Fibroblast of skin of left biceps (primary cell): ENCODE measurements at regions not wholly inside any gene's neighbourhood (a gene's known extent, or its start where the extent isn't known, plus 50 kb on each side); places are given as distances from the start of the nearest gene placed in this dataset.
"Not testable (repeated sequence)": the region's sequence is repeated elsewhere in the genome, so short reads cannot be mapped to it uniquely, and the experiment has no call there.

Experiments
- DNase-seq, 2 experiments: peaks; one replicate each; pipeline ENCODE4 v3.0.0-alpha.2; 2013; ENCODE audit warnings: low read depth in 2 of 2

DNA sequence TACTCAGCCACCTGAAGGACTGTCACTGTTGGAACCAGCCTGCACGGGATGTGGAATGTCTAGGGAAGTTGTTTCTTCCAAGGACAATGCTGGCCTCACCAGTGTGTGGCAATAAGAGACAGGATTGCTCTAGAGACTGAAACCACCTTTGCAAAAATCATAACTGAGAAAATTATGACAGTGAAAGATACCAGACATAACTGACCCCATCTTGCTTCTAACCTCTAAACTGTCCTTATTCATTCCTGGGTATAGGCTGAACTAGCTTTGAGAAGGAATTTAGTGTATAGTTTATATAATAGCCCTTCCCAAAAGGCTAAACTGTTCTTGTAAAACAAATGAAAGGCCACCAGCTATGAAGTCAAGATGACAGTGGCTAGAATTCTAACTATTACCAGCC, 83.6 kb downstream of the IER5 start:
- no peak for DNase-seq

DNA sequence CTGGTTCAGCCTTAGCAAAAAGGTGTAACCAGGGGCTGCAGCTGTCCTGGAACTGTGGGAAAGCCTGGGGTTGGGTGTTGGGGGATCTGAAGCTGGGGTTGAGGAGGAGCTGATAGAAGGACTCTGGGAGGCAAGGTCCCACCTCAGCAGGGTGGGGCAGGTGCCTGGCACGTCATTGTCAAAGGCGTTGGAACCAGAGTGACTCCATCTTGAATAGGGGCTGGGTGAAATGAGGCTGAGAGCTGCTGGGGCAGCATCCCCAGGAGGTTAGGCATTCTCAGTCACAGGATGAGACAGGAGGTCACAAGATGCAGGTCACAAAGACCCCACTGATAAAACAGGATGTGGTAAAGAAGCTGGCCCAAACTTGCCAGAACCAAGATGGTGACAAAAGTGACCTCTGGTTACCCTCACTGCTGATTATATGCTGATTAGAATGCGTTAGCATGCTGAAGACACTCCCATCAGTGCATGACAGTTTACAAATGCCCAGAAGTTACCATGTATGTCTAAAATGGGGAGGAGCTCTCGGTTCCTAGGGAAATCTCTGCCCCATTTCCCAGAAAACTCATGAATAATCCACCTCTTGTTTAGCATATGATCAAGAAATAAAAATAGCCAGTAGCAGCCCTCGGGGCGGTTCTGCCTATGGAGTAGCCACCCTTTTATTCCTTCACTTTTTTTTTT, 85.4 kb downstream of the IER5 start:
- no peak for DNase-seq

- DNase-seq = no peak
Measured at GRCh38 chr1:181174861-181175260, 86.4 kb downstream of the IER5 start.

GRCh38 chr1:181175356-181175910, 86.9 kb downstream of the IER5 start:
- DNase-seq = no peak

DNA sequence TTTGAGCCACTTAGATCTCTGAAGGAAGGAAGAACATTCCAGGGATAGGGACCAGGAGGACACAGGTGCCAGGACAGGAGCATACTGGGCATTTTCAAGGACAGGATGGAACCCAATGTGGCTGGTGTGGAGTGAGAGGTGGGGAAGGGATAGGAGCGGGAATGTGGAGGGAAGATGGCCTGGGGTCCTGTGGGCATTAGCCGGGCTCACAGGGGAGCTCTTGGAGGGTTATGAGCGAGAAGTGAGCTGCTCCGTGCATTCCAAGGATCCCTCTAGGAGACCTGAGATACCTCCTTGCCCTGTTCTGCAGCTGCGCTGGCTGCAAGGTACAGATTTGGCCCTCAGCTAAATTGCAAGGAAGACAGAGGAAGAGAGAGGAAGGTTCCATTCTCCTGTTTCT, 87.5 kb downstream of the IER5 start:
- DNase-seq = no peak

- no peak for DNase-seq
Measured at GRCh38 chr1:181178241-181178879, 89.9 kb downstream of the IER5 start.

DNA sequence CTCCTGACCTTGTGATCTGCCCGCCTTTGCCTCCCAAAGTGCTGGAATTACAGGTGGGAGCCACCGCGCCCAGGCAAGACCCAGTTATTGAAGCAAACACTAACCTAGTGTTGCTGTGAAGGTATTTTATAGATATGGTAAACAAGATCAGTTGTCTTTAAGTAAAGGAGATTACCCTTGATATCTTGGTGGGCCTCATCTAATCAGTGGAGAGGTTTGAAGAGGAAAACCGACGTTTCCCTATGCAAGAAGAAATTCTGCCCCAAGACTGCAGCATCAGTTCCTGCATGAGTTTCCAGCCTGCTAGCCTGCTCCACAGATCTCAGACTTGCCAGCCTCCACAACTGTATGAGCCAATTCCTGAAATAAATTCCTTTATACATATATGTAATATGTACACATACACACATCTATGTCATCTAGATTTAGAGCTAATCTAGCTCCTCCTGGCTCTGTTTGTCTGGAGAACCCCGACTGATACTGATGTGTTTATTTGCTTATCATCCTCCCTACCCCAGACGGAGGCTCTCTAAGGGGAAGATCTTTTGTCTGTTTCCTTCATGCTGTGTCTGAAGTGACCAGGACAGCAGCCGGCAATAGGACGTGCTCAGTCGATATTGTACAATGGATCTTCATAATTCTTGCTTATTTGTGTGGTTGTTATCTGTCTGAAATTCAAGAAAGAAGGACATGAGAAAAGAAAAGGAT, 90.9 kb downstream of the IER5 start:
- no peak for DNase-seq

- DNase-seq = no peak
Measured at GRCh38 chr1:181179987-181180365, 91.5 kb downstream of the IER5 start.

GRCh38 chr1:181180407-181181031, 92.0 kb downstream of the IER5 start:
- no peak for DNase-seq

GRCh38 chr1:181181792-181182585, 93.5 kb downstream of the IER5 start:
- no peak for DNase-seq

GRCh38 chr1:181184621-181185020, 96.1 kb downstream of the IER5 start:
- DNase-seq = no peak

DNA sequence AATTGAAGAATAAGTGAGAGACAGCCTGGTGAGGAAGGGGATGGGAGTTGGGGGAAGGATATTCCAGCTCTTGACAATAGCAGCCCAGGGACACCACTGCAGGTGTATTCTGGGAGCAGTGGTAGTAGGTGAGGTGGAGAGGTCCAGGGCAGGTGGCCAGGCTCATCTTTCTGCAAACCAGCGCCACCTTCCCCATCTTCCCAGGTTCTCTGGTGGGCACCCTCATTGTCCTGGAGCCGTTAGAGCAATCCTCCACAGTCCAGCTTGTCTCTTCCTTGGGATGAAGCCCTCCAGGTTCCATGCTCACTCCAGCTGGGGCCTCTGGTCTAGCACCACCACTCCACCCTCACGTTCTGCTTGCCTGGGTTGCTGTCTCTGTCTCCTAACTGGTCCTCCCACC, 97.0 kb downstream of the IER5 start:
- DNase-seq = no peak

GRCh38 chr1:181186133-181186532, 97.6 kb downstream of the IER5 start:
- not testable (repeated sequence) for DNase-seq

- no peak for DNase-seq
Measured at GRCh38 chr1:181187337-181188126, 99.0 kb downstream of the IER5 start.

GRCh38 chr1:181189245-181189644, 100.7 kb downstream of the IER5 start:
- no peak for DNase-seq

GRCh38 chr1:181189691-181190363, 101.3 kb downstream of the IER5 start:
- DNase-seq = no peak

GRCh38 chr1:181190364-181191035, 102.0 kb downstream of the IER5 start:
- no peak for DNase-seq

DNA sequence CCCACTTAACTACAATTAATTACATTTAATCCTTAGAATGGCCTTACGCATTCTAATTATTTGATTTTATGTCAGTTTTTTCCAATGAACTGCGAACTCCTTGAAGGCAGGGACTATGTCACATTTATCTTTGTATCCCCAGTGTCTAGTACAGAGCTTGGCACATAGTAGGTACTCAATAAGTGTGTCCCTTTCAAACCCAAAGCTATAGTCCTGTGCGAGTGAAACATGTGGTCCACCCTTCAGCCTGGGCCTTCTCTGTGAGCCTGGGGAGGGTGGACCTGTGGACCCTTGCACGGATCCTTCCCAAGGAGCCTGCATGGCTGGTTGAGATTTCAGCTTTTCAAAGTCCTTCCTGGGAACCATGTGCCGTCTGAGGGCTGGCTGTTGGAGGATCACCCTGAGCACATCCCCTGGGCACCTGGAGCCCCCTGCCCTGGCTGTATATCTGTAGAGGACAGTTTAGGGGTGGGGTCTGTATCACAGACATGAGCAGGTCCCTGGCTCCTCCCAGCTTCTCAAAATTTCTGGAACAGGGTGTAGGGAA, 103.1 kb downstream of the IER5 start:
- no peak for DNase-seq

DNA sequence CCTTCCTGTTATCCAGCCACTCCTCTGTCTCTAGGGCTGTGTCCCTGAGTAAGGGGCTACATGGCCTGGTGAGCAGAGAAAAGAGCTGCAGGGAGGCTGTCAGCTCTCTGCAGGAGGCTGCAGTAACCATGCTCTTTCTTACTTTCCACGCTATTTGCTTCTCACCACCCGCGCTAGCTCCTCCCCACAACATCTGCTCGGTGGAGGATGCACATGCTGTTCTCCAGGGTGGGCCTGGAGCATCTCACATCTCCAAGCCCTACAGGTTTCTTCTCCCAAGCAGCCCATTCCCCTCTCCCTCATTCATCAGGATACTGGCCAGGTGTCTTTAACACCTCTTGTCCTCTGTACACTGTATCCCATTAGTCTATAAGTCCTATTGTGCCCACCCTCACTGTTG, 103.8 kb downstream of the IER5 start:
- no peak for DNase-seq
